ENCODE measurements at regions not wholly inside any gene's neighbourhood (a gene's known extent, or its start where the extent isn't known, plus 50 kb on each side); places are given as distances from the start of the nearest gene placed in this dataset.

DNA sequence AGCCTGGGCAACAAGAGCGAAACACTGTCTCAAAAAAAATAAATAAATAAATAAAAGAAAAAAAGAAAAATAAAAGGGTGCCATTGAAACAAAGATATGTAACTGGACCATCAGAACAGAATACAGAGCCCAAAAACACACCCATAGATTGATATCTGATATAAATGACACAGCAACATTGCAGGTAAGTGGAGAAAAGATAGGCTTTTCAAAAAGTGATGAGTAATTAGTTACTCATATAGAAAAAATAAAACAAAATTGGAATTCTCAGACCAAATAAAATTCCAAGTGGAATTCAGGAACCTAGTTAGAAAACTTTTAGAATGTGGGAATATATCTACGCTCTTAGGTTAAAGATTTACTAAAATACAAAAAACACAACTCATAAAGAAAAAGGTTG lies 60.6 kb upstream of the CHD6 start:
- no peak for DNase-seq (ENCODE audit: low read depth in 2 of 3, low spot score in 1 of 3)

DNA sequence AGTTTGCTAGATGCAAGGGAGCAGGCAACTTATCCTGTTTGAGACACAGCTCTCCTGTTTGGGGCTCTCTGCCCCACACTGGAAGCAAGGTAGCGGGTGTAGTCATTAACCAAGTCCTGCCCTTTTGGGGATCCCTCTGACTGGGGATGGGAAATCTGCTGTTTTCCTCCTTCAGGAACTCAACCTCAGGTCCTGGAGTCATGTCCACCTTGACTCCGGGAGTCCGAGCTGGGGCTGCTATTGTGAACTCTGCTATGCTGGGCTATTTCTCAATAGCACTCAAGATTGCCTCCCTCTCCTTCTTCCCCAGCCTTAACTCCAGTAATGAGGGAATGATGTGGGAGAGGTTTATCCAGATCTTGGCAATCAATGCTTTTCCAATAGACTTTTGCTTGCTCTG lies 54.1 kb upstream of the CHD6 start:
- no peak for DNase-seq (ENCODE audit: low read depth in 2 of 3, low spot score in 1 of 3)

DNA sequence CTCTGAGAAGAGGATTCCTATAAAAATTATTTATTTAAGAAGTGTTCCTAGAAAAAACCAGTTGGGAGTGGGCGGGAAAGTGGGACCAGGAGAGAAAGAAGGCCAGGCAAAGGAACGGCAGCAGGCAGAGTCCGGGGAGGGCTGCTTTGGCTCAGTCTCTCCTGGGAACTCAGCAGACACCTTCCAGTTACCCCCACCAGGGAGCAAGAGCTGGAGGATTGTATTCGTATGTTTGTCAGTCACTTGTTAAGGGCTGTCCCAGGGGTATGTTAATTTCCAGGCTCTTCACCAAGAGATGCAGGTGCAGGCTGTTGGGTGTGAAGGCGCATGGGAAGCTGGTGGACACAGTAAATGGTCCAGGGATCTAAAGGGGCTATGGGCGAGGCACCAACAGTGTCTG lies 53.0 kb upstream of the CHD6 start:
- no peak for DNase-seq (ENCODE audit: low read depth in 2 of 3, low spot score in 1 of 3)

DNA sequence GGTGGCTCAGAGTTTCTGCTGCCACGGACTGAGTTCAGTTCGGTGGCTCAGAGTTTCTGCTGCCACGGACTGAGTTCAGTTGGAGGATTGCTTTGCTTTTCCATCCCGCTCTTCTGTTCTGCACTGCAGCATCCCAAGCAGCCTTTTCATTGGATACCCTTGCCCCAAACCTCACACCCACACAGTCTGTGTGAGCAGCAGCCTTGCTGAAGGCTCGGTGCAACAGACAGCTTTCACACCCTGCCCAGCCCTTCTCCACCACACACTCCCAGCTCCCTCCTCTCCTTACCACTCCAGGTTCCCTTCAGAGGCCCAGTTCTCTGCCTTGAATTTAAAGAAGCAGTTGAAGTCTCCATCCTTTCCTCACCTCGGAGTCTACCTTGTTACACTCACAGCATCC lies 52.5 kb upstream of the CHD6 start:
- no peak for DNase-seq (ENCODE audit: low read depth in 2 of 3, low spot score in 1 of 3)

DNA sequence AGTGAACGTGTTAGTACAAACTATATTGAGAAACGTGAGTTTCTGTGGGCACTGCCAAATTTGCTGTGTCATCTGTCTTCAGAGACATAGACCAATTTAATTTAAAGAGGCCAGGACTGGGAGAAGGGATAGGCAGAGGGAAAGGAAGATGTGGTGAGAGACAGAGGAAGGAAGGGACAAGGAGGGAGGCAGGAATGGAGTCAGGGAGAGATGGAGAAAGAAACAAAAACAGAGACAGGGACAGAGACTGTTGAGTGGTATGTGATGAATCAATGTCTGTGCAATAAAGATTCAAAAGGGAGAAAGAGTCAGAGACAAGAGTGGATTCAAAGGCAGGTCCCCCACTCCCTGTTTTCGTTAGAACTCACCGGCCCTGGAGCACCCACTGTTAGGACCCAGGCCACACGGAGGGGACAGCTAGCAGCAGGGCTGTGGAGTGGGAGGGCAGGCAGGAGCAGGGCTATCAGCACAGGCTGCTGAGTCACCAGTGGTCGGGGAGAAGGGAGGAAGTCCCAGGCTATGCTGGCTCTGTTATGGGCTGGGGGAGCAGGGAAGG lies 51.6 kb upstream of the CHD6 start:
- DNase-seq (ENCODE audit: low read depth in 2 of 3, low spot score in 1 of 3): no peak

DNA sequence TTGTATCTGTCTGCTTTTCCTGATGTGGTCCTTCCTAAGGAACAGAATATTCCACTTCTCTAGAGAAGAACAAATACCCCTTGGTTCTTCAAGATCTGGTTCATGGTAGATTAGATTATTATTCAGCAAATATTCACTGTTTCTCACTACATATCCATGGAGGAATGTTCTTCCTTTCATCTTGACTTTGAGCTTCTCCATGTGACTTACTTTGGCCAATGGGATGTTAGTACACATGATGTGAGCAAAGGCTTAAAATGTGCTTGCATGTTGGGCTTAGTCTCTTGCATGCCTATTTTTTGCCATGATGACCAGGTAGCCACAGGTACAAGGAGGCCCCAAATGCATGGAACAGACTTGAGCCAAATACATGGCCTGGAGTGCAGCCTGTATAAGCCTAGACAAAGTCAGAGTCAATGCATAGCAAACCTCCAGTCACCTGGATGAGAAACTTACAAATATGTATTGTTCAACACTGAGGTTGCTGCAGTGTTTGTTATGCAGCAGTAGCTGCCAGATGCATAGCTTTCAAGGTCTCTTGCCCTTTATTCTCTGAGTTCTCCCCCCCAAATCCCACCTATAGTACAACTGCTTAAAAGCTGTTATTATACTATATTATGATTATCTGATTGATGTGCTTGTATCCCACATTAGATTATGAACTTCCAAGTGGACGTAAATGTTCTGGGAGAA lies 50.0 kb upstream of the CHD6 start:
- DNase-seq (ENCODE audit: low read depth in 2 of 3, low spot score in 1 of 3): no peak
